PFSK-1 (cell line): ENCODE measurements at regions not wholly inside any gene's neighbourhood (a gene's known extent, or its start where the extent isn't known, plus 50 kb on each side); places are given as distances from the start of the nearest gene placed in this dataset.

Source experiments
- POLR2AphosphoS5 ChIP-seq: IDR thresholded peaks from 2 replicates; pipeline ENCODE4 v1.6.1; 2012; ENCODE audit warnings: low read depth, mild to moderate bottlenecking, control low read depth, low read length, moderate library complexity
- TF ChIP-seq, protein P1 (sequence below), 2 experiments: IDR thresholded peaks; 2 replicates each; pipeline versions ENCODE4 v1.6.1 to v1.8.0; 2011 to 2012; ENCODE audit warnings: low read depth in 2 of 2, low read length in 2 of 2, control low read depth in 1 of 2, inconsistent platforms in 1 of 2, mild to moderate bottlenecking in 1 of 2, moderate library complexity in 1 of 2; ENCODE audit not compliant: insufficient read depth in 1 of 2

DNA sequence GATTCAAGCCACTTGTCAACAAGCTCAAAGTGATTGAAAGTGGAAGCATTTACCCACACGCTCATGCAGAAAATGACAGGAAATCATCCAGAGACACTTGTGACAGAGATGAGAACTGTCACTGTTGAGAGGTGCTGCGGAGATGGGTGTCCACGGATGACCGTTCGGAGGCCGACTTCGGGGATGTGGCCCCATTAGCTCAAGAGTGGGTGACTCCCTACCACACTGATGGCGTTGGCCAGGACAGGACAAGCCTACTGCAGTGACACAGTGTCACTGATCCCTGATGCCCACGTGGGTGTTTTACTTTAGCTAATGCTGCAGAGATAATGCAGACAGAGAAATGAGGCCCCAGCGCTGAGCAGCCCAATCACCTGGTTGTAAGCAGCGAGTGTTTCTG, 81.5 kb upstream of the YWHAQ start:
- TF ChIP-seq, protein P1, sequence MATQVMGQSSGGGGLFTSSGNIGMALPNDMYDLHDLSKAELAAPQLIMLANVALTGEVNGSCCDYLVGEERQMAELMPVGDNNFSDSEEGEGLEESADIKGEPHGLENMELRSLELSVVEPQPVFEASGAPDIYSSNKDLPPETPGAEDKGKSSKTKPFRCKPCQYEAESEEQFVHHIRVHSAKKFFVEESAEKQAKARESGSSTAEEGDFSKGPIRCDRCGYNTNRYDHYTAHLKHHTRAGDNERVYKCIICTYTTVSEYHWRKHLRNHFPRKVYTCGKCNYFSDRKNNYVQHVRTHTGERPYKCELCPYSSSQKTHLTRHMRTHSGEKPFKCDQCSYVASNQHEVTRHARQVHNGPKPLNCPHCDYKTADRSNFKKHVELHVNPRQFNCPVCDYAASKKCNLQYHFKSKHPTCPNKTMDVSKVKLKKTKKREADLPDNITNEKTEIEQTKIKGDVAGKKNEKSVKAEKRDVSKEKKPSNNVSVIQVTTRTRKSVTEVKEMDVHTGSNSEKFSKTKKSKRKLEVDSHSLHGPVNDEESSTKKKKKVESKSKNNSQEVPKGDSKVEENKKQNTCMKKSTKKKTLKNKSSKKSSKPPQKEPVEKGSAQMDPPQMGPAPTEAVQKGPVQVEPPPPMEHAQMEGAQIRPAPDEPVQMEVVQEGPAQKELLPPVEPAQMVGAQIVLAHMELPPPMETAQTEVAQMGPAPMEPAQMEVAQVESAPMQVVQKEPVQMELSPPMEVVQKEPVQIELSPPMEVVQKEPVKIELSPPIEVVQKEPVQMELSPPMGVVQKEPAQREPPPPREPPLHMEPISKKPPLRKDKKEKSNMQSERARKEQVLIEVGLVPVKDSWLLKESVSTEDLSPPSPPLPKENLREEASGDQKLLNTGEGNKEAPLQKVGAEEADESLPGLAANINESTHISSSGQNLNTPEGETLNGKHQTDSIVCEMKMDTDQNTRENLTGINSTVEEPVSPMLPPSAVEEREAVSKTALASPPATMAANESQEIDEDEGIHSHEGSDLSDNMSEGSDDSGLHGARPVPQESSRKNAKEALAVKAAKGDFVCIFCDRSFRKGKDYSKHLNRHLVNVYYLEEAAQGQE (IDR thresholded peaks at IDR 0.05; ENCODE audit: insufficient read depth in 1 of 2, low read depth in 2 of 2, low read length in 2 of 2): no peak
- no peak for TF ChIP-seq POLR2AphosphoS5
